Inferior parietal cortex (tissue), 1 donor: ENCODE measurements at regions not wholly inside any gene's neighbourhood (a gene's known extent, or its start where the extent isn't known, plus 50 kb on each side); places are given as distances from the start of the nearest gene placed in this dataset.

ENCODE experiments used
- DNase-seq: peaks from one replicate; pipeline ENCODE4 v3.0.0-alpha.2; 2016; ENCODE audit errors: extremely low spot score

- DNase-seq, result peak; percentile 82
Measured at GRCh38 chr11:86193297-86194095, 51.1 kb upstream of the EED start.

GRCh38 chr11:86192519-86193257, 51.9 kb upstream of the EED start:
- no peak for DNase-seq

DNA sequence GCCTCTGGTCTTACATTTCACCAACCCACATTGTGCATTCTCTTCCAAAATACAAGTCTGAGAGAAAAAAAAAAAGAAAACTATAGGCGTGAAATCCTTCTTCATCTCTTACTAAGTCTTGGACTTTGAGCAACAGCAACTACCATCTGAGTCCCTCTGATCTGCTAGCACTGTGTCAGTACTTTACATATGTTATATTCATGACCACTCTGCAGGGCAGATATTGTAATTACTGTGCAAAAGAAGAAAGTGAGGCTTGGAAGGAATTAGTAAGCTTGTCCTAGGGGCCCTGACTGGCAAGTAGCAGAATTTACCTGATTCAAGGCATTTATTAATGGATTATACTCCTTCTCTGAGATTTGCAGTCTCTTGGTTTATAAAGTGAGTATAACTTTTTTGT, 52.7 kb upstream of the EED start:
- no peak for DNase-seq

DNA sequence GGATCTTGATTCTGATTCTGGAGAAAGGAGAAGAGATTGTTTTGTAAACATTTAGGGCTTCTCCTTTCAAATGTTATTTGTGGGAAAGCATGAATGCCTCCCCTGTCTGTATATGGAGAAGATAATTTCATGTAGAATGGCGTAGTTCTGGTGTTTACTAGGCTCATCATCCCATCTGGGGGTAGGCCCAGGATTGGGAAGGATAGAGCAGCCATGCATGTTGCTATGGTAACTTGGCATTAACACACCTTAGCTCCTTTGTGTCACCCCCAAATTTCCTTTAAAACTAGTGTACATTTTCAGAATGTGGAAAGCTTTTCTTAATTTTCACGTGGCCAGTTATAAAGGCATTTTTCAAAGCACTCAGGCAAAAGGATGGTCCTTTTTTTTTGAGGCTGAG, 57.5 kb upstream of the EED start:
- DNase-seq, result no peak

DNA sequence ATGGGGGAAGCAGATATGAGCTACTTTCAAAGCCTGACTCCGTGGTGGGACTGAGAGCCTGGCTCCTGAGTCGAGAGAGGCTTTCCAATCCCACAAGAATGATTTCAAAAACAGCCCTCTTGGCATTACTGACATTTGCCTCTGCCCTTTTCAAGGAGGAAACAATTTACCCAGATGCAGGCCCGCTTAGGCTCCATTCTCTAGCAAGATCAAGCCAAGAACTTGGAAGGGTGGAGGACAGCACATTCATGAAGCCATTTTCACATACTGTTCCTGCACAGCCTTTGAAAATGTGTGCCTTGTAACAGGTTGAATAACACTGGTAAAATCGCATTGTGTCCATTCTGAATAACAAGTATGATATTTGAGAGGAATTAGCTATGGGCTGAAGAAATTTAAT, 58.2 kb upstream of the EED start:
- no peak for DNase-seq

- DNase-seq, result no peak
Measured at GRCh38 chr11:86185381-86185750, 59.2 kb upstream of the EED start.

DNA sequence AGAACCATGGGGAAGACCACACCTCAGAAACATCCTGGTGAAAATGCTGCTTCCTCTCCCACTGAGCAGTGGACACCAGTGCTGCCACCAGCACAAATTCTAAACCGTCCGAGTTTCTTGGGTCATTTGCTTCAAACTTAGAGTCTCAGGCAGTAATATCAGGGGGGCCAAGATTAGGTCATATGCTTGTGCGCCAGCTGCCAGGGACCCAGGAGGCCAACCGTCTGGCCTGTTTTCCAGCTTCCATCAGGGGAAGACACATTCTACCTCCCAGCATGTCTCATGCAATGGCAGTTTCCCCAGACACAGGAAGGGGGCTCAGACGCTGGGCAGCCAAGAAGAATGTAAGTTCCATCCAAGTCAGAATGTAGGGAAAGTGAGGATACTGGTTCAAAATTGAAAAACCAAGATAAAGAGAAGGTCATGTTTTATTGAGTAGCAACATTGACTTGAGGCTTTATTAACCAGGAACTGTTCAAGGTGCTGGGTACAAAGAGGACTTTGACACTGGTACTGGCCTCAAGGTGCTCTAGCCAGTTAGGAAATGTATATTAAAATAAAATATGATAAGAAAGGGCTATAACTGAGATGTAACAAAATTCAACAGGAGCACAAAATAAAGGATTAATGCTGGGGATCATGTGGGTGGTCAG, 59.7 kb upstream of the EED start:
- DNase-seq, result no peak

GRCh38 chr11:86183694-86184093, 60.9 kb upstream of the EED start:
- DNase-seq, result no peak

DNA sequence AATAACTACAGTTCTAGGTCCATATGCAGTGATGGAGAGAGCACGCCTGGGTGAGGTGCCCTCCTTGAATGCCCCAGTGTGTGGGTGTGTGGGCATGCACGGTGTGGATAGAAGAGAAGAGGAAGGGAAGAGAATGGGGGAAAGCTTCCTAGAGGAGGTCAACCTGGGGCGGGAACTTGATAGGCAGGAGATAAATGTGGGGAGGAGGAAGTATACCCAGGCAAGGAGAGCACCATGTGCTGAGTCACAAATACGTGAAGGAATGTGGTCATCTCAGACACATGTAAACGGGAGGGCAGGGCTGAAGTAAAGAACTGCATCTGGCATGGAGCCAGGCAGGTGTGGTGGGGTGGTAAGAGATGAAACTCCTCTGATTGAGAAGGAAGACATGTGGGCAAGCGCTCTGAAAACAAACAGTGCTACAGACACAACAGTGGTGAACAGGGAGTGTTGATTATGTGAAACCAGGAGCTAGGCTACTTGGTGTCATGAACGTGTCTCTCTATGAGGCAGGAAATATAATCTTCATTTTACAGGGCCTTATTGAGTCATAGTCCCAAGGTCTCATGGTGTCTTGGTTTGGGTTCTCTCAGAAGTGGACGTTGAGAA, 61.5 kb upstream of the EED start:
- DNase-seq, result no peak

DNA sequence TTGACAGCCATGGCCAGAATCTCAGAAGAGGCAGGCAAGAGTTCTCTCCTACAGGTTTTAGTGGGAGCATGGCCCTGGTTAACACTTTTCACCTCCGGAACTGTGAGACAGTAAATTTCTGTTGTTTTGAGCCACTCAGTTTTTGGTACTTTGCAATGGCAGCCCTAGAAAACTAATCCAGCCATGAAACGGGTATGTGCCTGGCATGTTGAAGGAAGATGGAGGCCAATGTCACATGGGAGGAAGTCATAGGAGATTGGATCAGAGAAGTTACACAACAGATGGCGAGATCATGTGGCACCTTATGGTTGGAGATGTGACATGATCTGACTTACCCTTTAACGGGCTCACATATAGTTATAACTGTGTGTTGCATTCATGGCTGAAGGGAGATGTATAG, 63.2 kb upstream of the EED start:
- no peak for DNase-seq

- no peak for DNase-seq
Measured at GRCh38 chr11:86180851-86181250, 63.7 kb upstream of the EED start.

DNA sequence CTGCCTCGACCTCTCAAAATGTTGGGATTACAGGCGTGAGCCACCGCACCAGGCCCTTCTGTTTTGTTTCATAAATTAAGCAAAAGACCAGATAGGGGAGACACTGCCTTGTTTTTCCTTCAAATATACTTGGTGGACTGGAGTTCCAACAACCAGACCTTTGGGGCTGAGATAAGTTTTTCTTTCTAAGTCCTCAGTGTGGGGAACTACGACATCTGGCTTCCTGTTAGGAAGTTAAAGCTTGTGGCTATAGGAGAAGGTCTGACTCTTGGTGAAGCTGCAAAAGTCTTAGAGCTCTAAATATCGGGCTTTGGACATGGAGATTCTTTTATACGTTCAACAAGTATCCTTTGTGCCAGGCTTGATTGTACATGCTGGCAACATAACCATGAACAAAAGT, 64.1 kb upstream of the EED start:
- DNase-seq, result no peak

- DNase-seq, result no peak
Measured at GRCh38 chr11:86179646-86180064, 64.9 kb upstream of the EED start.

DNA sequence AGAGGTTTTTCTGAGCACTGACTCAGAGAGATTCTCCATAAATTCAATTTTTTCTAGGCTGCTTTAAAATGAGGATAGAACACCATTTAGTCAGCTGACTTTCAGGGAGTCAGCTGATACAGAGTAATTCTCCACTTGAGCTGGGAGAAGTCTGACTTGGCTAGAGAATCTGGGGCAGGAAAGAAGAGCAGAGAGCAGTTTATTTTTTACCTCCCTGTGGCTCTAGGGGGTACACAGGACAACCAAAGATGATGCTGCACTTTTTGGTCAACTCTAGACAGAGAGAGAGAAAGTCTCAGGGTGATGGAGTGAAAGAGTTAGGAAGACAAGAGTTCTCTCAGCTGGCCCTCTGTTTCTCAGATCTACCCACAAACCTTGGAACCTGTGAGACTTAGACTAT, 67.3 kb upstream of the EED start:
- no peak for DNase-seq

DNA sequence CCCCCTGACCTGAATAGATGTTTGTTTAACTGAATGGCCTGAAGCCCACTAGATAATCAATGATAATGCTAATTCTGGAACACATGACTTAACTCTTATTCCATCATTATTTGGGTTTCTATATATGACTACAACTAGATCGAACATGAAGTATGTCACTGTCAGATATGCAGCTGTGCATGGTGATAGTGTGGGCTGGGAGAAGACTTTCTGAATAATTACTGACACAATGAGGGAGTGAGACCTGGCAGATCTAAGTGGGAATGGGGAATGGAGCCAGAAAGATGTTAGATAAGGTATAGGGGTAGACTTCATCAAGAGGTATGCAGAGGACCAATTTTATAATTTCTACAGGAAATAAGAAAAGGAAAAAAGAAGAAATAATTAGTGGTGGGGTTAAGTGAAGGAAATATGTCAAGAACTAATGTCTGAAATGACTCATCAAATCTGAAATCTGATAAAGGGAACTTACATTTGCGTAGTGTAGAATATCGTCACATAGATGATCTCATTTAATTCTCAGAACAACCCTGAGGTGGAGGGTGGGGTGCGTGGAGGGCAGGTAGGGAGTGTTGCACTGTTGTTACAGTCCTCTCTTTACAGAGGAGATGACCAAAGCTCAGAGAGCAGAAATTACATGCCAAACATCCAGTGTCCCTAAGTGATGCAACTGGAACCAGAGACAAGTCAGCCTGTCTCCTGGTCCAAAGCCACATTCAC, 68.2 kb upstream of the EED start:
- no peak for DNase-seq

GRCh38 chr11:86175626-86176025, 68.9 kb upstream of the EED start:
- DNase-seq, result no peak

GRCh38 chr11:86175191-86175590, 69.4 kb upstream of the EED start:
- no peak for DNase-seq

- DNase-seq, result no peak
Measured at GRCh38 chr11:86174101-86175046, 70.2 kb upstream of the EED start.

- no peak for DNase-seq
Measured at GRCh38 chr11:86172894-86173293, 71.7 kb upstream of the EED start.

DNA sequence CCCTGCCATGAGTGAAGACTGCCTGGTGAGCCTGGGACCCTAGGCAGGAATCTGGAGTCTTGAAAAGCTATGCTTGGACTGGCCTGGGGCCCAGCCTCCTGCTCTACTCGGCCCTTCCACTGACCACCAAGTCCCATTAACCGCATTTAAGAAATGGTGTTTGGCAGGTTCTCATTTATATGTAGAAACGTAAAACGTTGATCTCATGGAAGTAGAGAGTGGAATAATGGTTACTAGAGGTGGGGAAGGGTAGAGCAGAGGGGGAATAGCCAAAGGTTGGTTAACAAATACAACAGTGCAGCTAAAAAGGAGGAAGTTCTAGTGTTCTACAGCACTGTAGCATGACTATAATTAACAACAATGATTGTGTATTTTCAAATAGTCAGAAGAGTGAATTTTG, 72.9 kb upstream of the EED start:
- DNase-seq, result no peak
